ENCODE measurements at regions not wholly inside any gene's neighbourhood (a gene's known extent, or its start where the extent isn't known, plus 50 kb on each side); places are given as distances from the start of the nearest gene placed in this dataset.

DNA sequence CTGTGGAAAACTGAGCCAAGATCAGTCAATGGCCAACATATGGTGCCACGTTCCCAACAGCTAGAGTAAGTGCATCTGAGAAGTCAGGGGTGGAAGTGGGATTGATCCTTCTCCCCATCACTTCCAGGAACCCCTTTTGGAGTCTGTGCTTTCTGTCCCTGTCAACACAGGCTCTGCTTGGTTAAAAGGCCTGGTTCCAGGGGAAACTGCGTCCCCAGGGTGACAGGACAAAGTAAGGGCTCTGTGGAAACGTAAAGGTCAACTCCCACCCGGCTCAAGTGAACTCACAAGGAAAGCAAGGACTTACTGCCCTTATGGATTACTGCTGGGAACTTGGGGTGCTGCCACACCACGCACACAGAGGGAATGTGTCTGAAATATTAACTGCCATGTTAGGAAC is 77.5 kb upstream of the GRB10 start:
- no peak for ATAC-seq (ENCODE audit: low FRiP score in 2 of 2)
- no peak for DNase-seq
- Histone ChIP-seq H3K27me3 (no peaks in the 10 kb centered on the region), H3K9me3 (no peaks in the 10 kb centered on the region), H3K36me3 (no peaks in the 10 kb centered on the region), H3K4me3 (no peak overlapping the region), H3K4me1 (no peaks in the 10 kb centered on the region), H3K27ac (no peak overlapping the region)
- TF ChIP-seq, protein P1, sequence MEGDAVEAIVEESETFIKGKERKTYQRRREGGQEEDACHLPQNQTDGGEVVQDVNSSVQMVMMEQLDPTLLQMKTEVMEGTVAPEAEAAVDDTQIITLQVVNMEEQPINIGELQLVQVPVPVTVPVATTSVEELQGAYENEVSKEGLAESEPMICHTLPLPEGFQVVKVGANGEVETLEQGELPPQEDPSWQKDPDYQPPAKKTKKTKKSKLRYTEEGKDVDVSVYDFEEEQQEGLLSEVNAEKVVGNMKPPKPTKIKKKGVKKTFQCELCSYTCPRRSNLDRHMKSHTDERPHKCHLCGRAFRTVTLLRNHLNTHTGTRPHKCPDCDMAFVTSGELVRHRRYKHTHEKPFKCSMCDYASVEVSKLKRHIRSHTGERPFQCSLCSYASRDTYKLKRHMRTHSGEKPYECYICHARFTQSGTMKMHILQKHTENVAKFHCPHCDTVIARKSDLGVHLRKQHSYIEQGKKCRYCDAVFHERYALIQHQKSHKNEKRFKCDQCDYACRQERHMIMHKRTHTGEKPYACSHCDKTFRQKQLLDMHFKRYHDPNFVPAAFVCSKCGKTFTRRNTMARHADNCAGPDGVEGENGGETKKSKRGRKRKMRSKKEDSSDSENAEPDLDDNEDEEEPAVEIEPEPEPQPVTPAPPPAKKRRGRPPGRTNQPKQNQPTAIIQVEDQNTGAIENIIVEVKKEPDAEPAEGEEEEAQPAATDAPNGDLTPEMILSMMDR (IDR thresholded peaks at IDR 0.05), result no peak
- TF ChIP-seq POLR2A (IDR thresholded peaks at IDR 0.05) (no peak), EP300 (IDR thresholded peaks at IDR 0.05) (no peak), POLR2AphosphoS5 (IDR thresholded peaks at IDR 0.05) (no peak)
- 83 to 96% methylated on average over 5 of the region's 5 CpGs for WGBS, 2 donors

DNA sequence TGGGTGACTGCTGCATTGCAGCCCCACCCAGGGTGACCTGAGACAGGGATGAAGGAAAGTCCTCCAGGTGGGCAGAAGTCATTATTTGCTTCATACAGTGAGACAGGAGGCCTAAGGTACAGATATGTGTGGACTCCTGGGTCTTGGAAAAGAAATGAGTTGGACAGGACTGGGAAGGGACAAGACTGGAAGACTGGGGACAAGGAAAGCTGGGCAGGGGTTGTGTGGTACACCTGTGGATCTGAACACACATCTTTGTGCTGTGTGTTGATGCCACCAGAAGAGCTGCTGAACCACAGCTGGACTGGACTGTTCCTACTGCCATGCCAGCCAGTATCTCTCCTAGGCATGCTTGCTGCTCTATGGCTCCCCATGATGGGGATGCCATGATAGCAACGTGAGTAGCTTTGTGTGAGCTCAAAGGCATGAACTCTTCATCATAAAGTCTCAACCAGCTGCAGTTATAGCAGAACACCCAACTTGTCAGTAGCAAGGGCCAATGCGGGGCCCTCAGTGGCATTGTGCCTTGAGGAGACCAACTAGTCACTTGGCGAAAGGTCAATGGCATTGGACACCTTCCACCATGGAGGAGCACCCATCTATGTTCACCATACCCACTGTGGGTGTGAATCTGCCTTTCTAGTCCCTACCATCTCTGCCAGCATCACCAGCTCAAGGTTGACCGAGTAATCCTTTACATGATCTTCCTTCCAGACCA is 76.0 kb upstream of the GRB10 start:
- Histone ChIP-seq H3K27me3 (no peaks in the 10 kb centered on the region), H3K36me3 (no peaks in the 10 kb centered on the region), H3K4me3 (no peak overlapping the region), H3K4me1 (no peaks in the 10 kb centered on the region), H3K27ac (no peak overlapping the region), H3K9me3 (no peaks in the 10 kb centered on the region)
- no peak for ATAC-seq (ENCODE audit: low FRiP score in 2 of 2)
- no peak for DNase-seq
- no peak for TF ChIP-seq POLR2A (IDR thresholded peaks at IDR 0.05)
- no peak for TF ChIP-seq POLR2AphosphoS5 (IDR thresholded peaks at IDR 0.05)
- TF ChIP-seq, protein P1 (IDR thresholded peaks at IDR 0.05), result no peak
- TF ChIP-seq EP300 (IDR thresholded peaks at IDR 0.05), result no peak
- WGBS, 2 donors, result 89 to 100% methylated on average over 1 to 4 of the region's 4 CpGs

DNA sequence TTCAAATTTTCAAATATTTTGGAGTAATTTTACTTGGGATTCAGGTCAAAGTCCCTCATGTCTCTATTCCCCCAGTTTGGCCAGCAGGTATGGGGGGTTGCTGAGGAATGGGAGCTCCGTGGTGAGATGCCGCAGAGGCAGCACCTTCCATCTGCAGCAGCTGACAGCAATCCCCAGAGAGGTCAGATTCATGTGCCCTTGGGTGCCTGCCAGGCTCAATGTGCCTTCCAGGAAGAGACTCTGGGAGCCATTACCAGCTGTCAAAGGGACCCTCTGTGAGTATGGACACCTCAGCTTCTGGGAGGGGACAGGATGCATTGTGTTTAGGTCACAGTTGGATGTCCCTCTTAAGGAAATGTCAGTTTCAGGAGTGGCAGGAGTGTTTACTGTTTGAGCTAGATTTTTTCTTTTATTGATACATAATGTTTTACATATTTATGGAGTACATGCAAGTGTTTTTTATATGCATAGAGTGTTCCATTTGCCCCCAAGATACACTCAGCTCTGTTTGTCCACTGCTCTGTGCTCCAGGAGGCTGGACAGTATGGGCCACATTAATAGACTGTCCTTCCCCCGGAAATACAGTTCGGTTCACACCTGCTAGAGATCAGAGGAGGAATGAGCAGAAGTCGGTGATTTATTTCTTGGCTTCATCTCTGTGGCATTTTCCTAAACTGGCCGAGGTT is 75.3 kb upstream of the GRB10 start:
- no peak overlapping the region for H3K27ac ChIP-seq
- H3K9me3 ChIP-seq, result no peaks in the 10 kb centered on the region
- TF ChIP-seq, protein P1 (IDR thresholded peaks at IDR 0.05), result no peak
- no peak for TF ChIP-seq POLR2AphosphoS5 (IDR thresholded peaks at IDR 0.05)
- no peak for TF ChIP-seq EP300 (IDR thresholded peaks at IDR 0.05)
- no peak for TF ChIP-seq POLR2A (IDR thresholded peaks at IDR 0.05)
- 75 to 87% methylated on average over 6 of the region's 6 CpGs for WGBS, 2 donors
- no peak overlapping the region for H3K4me3 ChIP-seq
- H3K4me1 ChIP-seq, result no peaks in the 10 kb centered on the region
- no peaks in the 10 kb centered on the region for H3K36me3 ChIP-seq
- no peak for ATAC-seq (ENCODE audit: low FRiP score in 2 of 2)
- no peak for DNase-seq
- H3K27me3 ChIP-seq, result no peaks in the 10 kb centered on the region

DNA sequence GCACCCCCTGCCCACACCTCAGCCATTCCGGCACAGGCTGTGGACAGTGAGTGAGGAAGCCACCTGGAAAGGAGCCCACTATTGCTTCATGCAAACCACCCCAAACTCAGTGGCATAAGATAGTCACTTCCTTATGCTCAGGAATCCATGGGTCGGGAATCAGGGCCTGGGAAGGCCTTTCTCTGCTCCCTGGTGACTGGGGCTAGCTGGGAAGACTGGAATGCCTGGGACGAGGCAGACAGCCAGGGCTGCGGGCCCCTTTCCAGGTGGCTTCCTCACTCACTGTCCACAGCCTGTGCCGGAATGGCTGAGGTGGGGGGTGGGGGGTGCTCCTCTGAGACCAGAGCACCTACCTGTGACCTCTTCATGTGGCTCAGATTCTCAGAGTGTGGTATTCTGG is 74.1 kb upstream of the GRB10 start:
- no peaks in the 10 kb centered on the region for H3K36me3 ChIP-seq
- H3K4me1 ChIP-seq, result no peaks in the 10 kb centered on the region
- WGBS, 2 donors, result 79 to 91% methylated on average over 3 to 5 of the region's 5 CpGs
- DNase-seq (no peak), ATAC-seq (ENCODE audit: low FRiP score in 2 of 2) (no peak)
- H3K27ac ChIP-seq, result no peak overlapping the region
- H3K4me3 ChIP-seq, result no peak overlapping the region
- H3K27me3 ChIP-seq, result no peaks in the 10 kb centered on the region
- TF ChIP-seq, protein P1 (IDR thresholded peaks at IDR 0.05), result no peak
- TF ChIP-seq POLR2A (IDR thresholded peaks at IDR 0.05), result no peak
- TF ChIP-seq POLR2AphosphoS5 (IDR thresholded peaks at IDR 0.05), result no peak
- TF ChIP-seq EP300 (IDR thresholded peaks at IDR 0.05), result no peak
- no peaks in the 10 kb centered on the region for H3K9me3 ChIP-seq

Measured in upper lobe of left lung (tissue), 6 donors.